Neural cell (in vitro differentiated cells): ENCODE measurements at regions not wholly inside any gene's neighbourhood (a gene's known extent, or its start where the extent isn't known, plus 50 kb on each side); places are given as distances from the start of the nearest gene placed in this dataset.

Experiments
- H2AFZ ChIP-seq: fragments of 200-600, 300-800 bp; sonication (generic), shearing (Covaris generic); 2 replicates; pipeline ENCODE4 v1.6.0; 2014; ENCODE audit warnings: low read depth, mild to moderate bottlenecking, antibody characterized with exemption, low read length, moderate library complexity
- H3F3A ChIP-seq: fragments of 200-600 bp; shearing (Covaris generic); 2 replicates; pipeline ENCODE4 v1.6.1; 2016; ENCODE audit warnings: mild to moderate bottlenecking, moderate library complexity, mixed read lengths, antibody characterized with exemption, low read length; ENCODE audit not compliant: insufficient read depth, poor library complexity, severe bottlenecking
- H3K27ac ChIP-seq: fragments of 200-600, 300-800 bp; sonication (generic), shearing (Covaris generic); 2 replicates; pipeline ENCODE4 v1.5.1; 2014; ENCODE audit warnings: mild to moderate bottlenecking, low read length, moderate library complexity
- H3K27me3 ChIP-seq: fragments of 300-800, 200-600 bp; sonication (generic), shearing (Covaris generic); 2 replicates; pipeline ENCODE4 v1.6.0; 2014; ENCODE audit warnings: mild to moderate bottlenecking, low read depth, low read length, moderate library complexity; ENCODE audit not compliant: insufficient read depth
- H3K36me3 ChIP-seq: fragments of 300-800, 200-600 bp; sonication (generic), shearing (Covaris generic); 2 replicates; pipeline ENCODE4 v1.5.1; 2014; ENCODE audit warnings: mild to moderate bottlenecking, antibody characterized with exemption, low read length, moderate library complexity; ENCODE audit not compliant: insufficient read depth
- H3K4me2 ChIP-seq: fragments of 300-800, 200-600 bp; sonication (generic), shearing (Covaris generic); 2 replicates; pipeline ENCODE4 v1.6.0; 2014; ENCODE audit warnings: mild to moderate bottlenecking, low read length
- H3K4me3 ChIP-seq: fragments of 300-800, 200-600 bp; sonication (generic), shearing (Covaris generic); 2 replicates; pipeline ENCODE4 v1.5.1; 2014; ENCODE audit warnings: mild to moderate bottlenecking, low read length, moderate library complexity
- H3K79me2 ChIP-seq: fragments of 200-600 bp; shearing (Covaris generic); replicated peaks from 2 replicates; pipeline ENCODE4 v1.6.0; 2014; ENCODE audit warnings: mild to moderate bottlenecking, low read length, moderate library complexity; ENCODE audit not compliant: insufficient read depth
- H3K9ac ChIP-seq: fragments of 300-800, 200-600 bp; sonication (generic), shearing (Covaris generic); 2 replicates; pipeline ENCODE4 v1.6.1; 2016; ENCODE audit warnings: mild to moderate bottlenecking, low read length, mixed read lengths
- H3K9me2 ChIP-seq: fragments of 200-600 bp; shearing (Covaris generic); 2 replicates; pipeline ENCODE4 v1.6.1; 2016; ENCODE audit warnings: mild to moderate bottlenecking, low read length, mixed read lengths; ENCODE audit not compliant: insufficient read depth
- H3K9me3 ChIP-seq: fragments of 200-600, 300-800 bp; sonication (generic), shearing (Covaris generic); 2 replicates; pipeline ENCODE4 v1.6.1; 2016; ENCODE audit warnings: mild to moderate bottlenecking, mixed run types, low read length, moderate library complexity, mixed read lengths
- H4K20me1 ChIP-seq: fragments of 200-600 bp; shearing (Covaris generic); 2 replicates; pipeline ENCODE4 v1.6.1; 2016; ENCODE audit warnings: mild to moderate bottlenecking, mixed run types; ENCODE audit not compliant: insufficient read depth
- CTCF ChIP-seq: fragments of 450-650 bp; IDR thresholded peaks from 2 replicates; pipeline ENCODE4 v1.5.1; 2014; ENCODE audit warnings: antibody characterized with exemption, mild to moderate bottlenecking, moderate library complexity; ENCODE audit not compliant: poor library complexity, severe bottlenecking
- EP300 ChIP-seq: fragments of 450-650 bp; conservative IDR thresholded peaks from 2 replicates; pipeline ENCODE4 v1.6.1; 2014; ENCODE audit warnings: antibody characterized with exemption, mild to moderate bottlenecking, moderate library complexity; ENCODE audit not compliant: poor library complexity, severe bottlenecking
- MXI1 ChIP-seq: fragments of 450-650 bp; conservative IDR thresholded peaks from 2 replicates; pipeline ENCODE4 v1.6.1; 2014; ENCODE audit warnings: antibody characterized with exemption, mild to moderate bottlenecking; ENCODE audit not compliant: poor library complexity, severe bottlenecking
- POLR2AphosphoS5 ChIP-seq: IDR thresholded peaks from 2 replicates; pipeline ENCODE4 v1.6.1; 2012
- RAD21 ChIP-seq: fragments of 450-650 bp; conservative IDR thresholded peaks from 2 replicates; pipeline ENCODE4 v1.6.1; 2014; ENCODE audit warnings: antibody characterized with exemption, mild to moderate bottlenecking, moderate library complexity
- REST ChIP-seq: IDR thresholded peaks from 2 replicates; pipeline ENCODE4 v1.6.1; 2012; ENCODE audit warnings: borderline replicate concordance
- SMC3 ChIP-seq: fragments of 450-650 bp; conservative IDR thresholded peaks from 2 replicates; pipeline ENCODE4 v1.6.1; 2014; ENCODE audit warnings: antibody characterized with exemption, mild to moderate bottlenecking, moderate library complexity; ENCODE audit not compliant: poor library complexity
- TAF1 ChIP-seq: IDR thresholded peaks from 2 replicates; pipeline ENCODE4 v1.6.1; 2012; ENCODE audit warnings: low read depth

GRCh38 chr2:238564286-238564920 is 137.7 kb downstream of the ASB1 start:
- Histone ChIP-seq H3F3A (no peaks in the 10 kb centered on the region), H2AFZ (no peak overlapping the region), H3K36me3 (no peaks in the 10 kb centered on the region), H3K9ac (no peak overlapping the region), H3K79me2 (no peaks in the 10 kb centered on the region), H3K27me3 (no peaks in the 10 kb centered on the region), H3K4me3 (no peak overlapping the region), H3K9me3 (no peaks in the 10 kb centered on the region), H3K9me2 (no peaks in the 10 kb centered on the region), H3K4me2 (no peak overlapping the region), H4K20me1 (no peaks in the 10 kb centered on the region), H3K27ac (no peak overlapping the region)
- TF ChIP-seq CTCF = no peak
- TF ChIP-seq RAD21 = no peak
- TF ChIP-seq POLR2AphosphoS5 = no peak

- no peaks in the 10 kb centered on the region for H4K20me1 ChIP-seq
- H3K4me3 ChIP-seq = no peak overlapping the region
- H3K9me3 ChIP-seq = no peaks in the 10 kb centered on the region
- H3K4me2 ChIP-seq = no peak overlapping the region
- no peaks in the 10 kb centered on the region for H3F3A ChIP-seq
- no peak overlapping the region for H2AFZ ChIP-seq
- no peaks in the 10 kb centered on the region for H3K9me2 ChIP-seq
- H3K27me3 ChIP-seq = no peaks in the 10 kb centered on the region
- no peak overlapping the region for H3K27ac ChIP-seq
- H3K36me3 ChIP-seq = no peaks in the 10 kb centered on the region
- no peaks in the 10 kb centered on the region for H3K79me2 ChIP-seq
- no peak overlapping the region for H3K9ac ChIP-seq
- TF ChIP-seq REST (no peak), EP300 (no peak), TAF1 (no peak), MXI1 (no peak), RAD21 (no peak), CTCF (no peak), SMC3 (no peak), POLR2AphosphoS5 (no peak)
Measured at GRCh38 chr2:238565031-238565430, 138.3 kb downstream of the ASB1 start.
